HCT116 (cell line): ENCODE measurements at regions not wholly inside any gene's neighbourhood (a gene's known extent, or its start where the extent isn't known, plus 50 kb on each side); places are given as distances from the start of the nearest gene placed in this dataset.

Experiments used
- ATAC-seq: fragments of 200-7000 bp; cut with Tn5 transposase; 2 replicates; pipeline ENCODE4 v1.9.1; 2020; ENCODE audit warnings: mild to moderate bottlenecking, moderate library complexity
- BruUV-seq: library from RNA; stranded (reverse); fragments of 400-500 nt; replicated peaks from 2 replicates; lab custom pipeline; 2021; lab: Mats Ljungman, UMichigan
- CTCF ChIA-PET: fragments of 300-600 bp; sonication (Branson Sonifier 250); formaldehyde crosslinking; loops from one replicate; lab custom pipeline; 2021; ENCODE audit warnings: antibody characterized with exemption; lab: Charles Lee
- POLR2A ChIA-PET: fragments of 300-600, 350-600 bp; sonication (Branson Sonifier 250); formaldehyde crosslinking; loops from one replicate; lab custom pipeline; 2021; ENCODE audit warnings: antibody characterized with exemption; lab: Charles Lee
- RAD21 ChIA-PET, 2 experiments: fragments of 300-600 bp; sonication (Branson Sonifier 250); formaldehyde crosslinking; loops; one replicate each; lab custom pipeline; 2023; ENCODE audit warnings: low total read pairs in 2 of 2; ENCODE audit not compliant: uncharacterized antibody in 2 of 2, unreplicated experiment in 2 of 2, low non-redundant PET in 1 of 2; lab: Charles Lee
- DNase-seq: peaks from one replicate; pipeline ENCODE4 v3.0.0-alpha.2; 2010; ENCODE audit warnings: low read depth, low spot score
- H2AFZ ChIP-seq: fragments of 200-600 bp; shearing (Covaris generic), sonication (generic); 2 replicates; pipeline ENCODE4 v1.6.1; 2017; ENCODE audit warnings: low read depth, mixed run types, mixed read lengths, antibody characterized with exemption, low read length; ENCODE audit not compliant: poor library complexity, severe bottlenecking
- H3K27ac ChIP-seq: 2 replicates; pipeline ENCODE4 v1.5.1; 2012; ENCODE audit warnings: low read depth, low read length
- H3K27me3 ChIP-seq: fragments of 200-600 bp; sonication (generic); 2 replicates; pipeline ENCODE4 v1.6.1; 2016; ENCODE audit warnings: mixed run types, low read length, mixed read lengths; ENCODE audit not compliant: insufficient read depth
- H3K36me3 ChIP-seq, 2 experiments: fragments of 200-500 bp in 1 of 2; fragments of 200-600 bp in 1 of 2; sonication (Bioruptor generic) in 1 of 2; sonication (generic) in 1 of 2; 2 replicates each; pipeline versions ENCODE4 v1.5.1 to v1.6.1; 2014 to 2016; ENCODE audit warnings: low read length in 2 of 2, inconsistent platforms in 1 of 2, mixed read lengths in 1 of 2, mixed run types in 1 of 2; ENCODE audit not compliant: insufficient read depth in 2 of 2, control insufficient read depth in 1 of 2
- H3K4me1 ChIP-seq, 2 experiments: fragments of 200-600 bp in 1 of 2; sonication (generic) in 1 of 2; 2 replicates each; pipeline versions ENCODE4 v1.5.1 to v1.6.1; 2012 to 2017; ENCODE audit warnings: low read length in 2 of 2, inconsistent platforms in 1 of 2, mild to moderate bottlenecking in 1 of 2, mixed read lengths in 1 of 2, mixed run types in 1 of 2, moderate library complexity in 1 of 2; ENCODE audit not compliant: insufficient read depth in 2 of 2, control insufficient read depth in 1 of 2
- H3K4me2 ChIP-seq: fragments of 200-600 bp; sonication (generic); 2 replicates; pipeline ENCODE4 v1.6.1; 2017; ENCODE audit warnings: mixed run types, low read length, mixed read lengths
- H3K4me3 ChIP-seq, 2 experiments: fragments of 200-600 bp in 1 of 2; sonication (generic) in 1 of 2; replicated peaks in 1 of 2; 2 replicates each; pipeline ENCODE4 v1.5.1; 2011 to 2016; ENCODE audit warnings: low read length in 2 of 2, control low read depth in 1 of 2, low read depth in 1 of 2, mild to moderate bottlenecking in 1 of 2, mixed read lengths in 1 of 2, mixed run types in 1 of 2
- H3K79me2 ChIP-seq: fragments of 200-600 bp; sonication (generic); 2 replicates; pipeline ENCODE4 v1.6.1; 2017; ENCODE audit warnings: mild to moderate bottlenecking, mixed run types, low read length, moderate library complexity, mixed read lengths; ENCODE audit not compliant: insufficient read depth
- H3K9ac ChIP-seq: fragments of 200-600 bp; sonication (generic); 2 replicates; pipeline ENCODE4 v1.6.1; 2016; ENCODE audit warnings: low read length, mixed read lengths
- H3K9me2 ChIP-seq: fragments of 200-600 bp; sonication (generic), shearing (Covaris generic); 2 replicates; pipeline ENCODE4 v1.6.1; 2017; ENCODE audit warnings: mixed run types, mild to moderate bottlenecking, moderate library complexity; ENCODE audit not compliant: insufficient read depth
- H3K9me3 ChIP-seq, 2 experiments: fragments of 200-500 bp in 1 of 2; fragments of 200-600 bp in 1 of 2; sonication (Bioruptor generic) in 1 of 2; sonication (generic) in 1 of 2; 2 replicates each; pipeline ENCODE4 v1.6.1; 2014 to 2017; ENCODE audit warnings: low read length in 2 of 2, mixed read lengths in 2 of 2, inconsistent platforms in 1 of 2, low read depth in 1 of 2, mild to moderate bottlenecking in 1 of 2, mixed run types in 1 of 2, moderate library complexity in 1 of 2; ENCODE audit not compliant: control insufficient read depth in 1 of 2, insufficient read depth in 1 of 2
- H4K20me1 ChIP-seq: fragments of 200-600 bp; sonication (generic), shearing (Covaris generic); 2 replicates; pipeline ENCODE4 v1.6.1; 2017; ENCODE audit warnings: mixed run types, mild to moderate bottlenecking, moderate library complexity; ENCODE audit not compliant: insufficient read depth
- CBX3 ChIP-seq: IDR thresholded peaks from 2 replicates; pipeline ENCODE4 v1.6.1; 2012; ENCODE audit warnings: low read depth
- CTCF ChIP-seq, 3 experiments: fragments of 200-600 bp in 1 of 3; sonication (generic) in 1 of 3; IDR thresholded peaks in 2 of 3; conservative IDR thresholded peaks in 1 of 3; 2 replicates each; pipeline ENCODE4 v1.5.1; 2012 to 2017; ENCODE audit warnings: low read depth in 2 of 3, low read length in 2 of 3, antibody characterized with exemption in 1 of 3, borderline replicate concordance in 1 of 3, control low read depth in 1 of 3, mild to moderate bottlenecking in 1 of 3, mixed read lengths in 1 of 3, mixed run types in 1 of 3, moderate library complexity in 1 of 3; ENCODE audit not compliant: insufficient read depth in 1 of 3
- EGR1 ChIP-seq: IDR thresholded peaks from 2 replicates; pipeline ENCODE4 v1.6.1; 2012; ENCODE audit warnings: low read depth
- ELF1 ChIP-seq: IDR thresholded peaks from 2 replicates; pipeline ENCODE4 v1.6.1; 2012; ENCODE audit warnings: low read depth, borderline replicate concordance
- EZH2 ChIP-seq: fragments of 200-600 bp; sonication (generic); IDR thresholded peaks from 2 replicates; pipeline ENCODE4 v1.6.1; 2017; ENCODE audit warnings: antibody characterized with exemption, mixed run types
- EZH2phosphoT487 ChIP-seq: fragments of 200-600 bp; IDR thresholded peaks from 2 replicates; pipeline ENCODE4 v1.6.1; 2018; ENCODE audit warnings: antibody characterized with exemption, borderline replicate concordance
- JUND ChIP-seq: IDR thresholded peaks from 2 replicates; pipeline ENCODE4 v1.6.1; 2012
- MAX ChIP-seq: IDR thresholded peaks from 2 replicates; pipeline ENCODE4 v1.6.1; 2012
- POLR2A ChIP-seq: IDR thresholded peaks from 2 replicates; pipeline ENCODE4 v1.7.0; 2011; ENCODE audit warnings: borderline replicate concordance; ENCODE audit not compliant: insufficient read depth, insufficient read length; ENCODE audit errors: extremely low read depth
- RAD21 ChIP-seq: IDR thresholded peaks from 2 replicates; pipeline ENCODE4 v1.6.1; 2012; ENCODE audit warnings: low read depth, mild to moderate bottlenecking
- SIN3A ChIP-seq: IDR thresholded peaks from 2 replicates; pipeline ENCODE4 v1.6.1; 2012; ENCODE audit warnings: low read depth
- SP1 ChIP-seq: IDR thresholded peaks from 2 replicates; pipeline ENCODE4 v1.6.1; 2012; ENCODE audit warnings: low read depth
- TCF7L2 ChIP-seq: IDR thresholded peaks from 2 replicates; pipeline ENCODE4 v1.7.0; 2011; ENCODE audit warnings: borderline replicate concordance, inconsistent platforms; ENCODE audit not compliant: insufficient read depth, insufficient read length; ENCODE audit errors: extremely low read depth
- YY1 ChIP-seq: IDR thresholded peaks from 2 replicates; pipeline ENCODE4 v1.6.1; 2011; ENCODE audit warnings: low read length, low read depth, moderate library complexity, mild to moderate bottlenecking; ENCODE audit not compliant: insufficient replicate concordance; ENCODE audit errors: extremely low read depth
- ZBTB33 ChIP-seq: IDR thresholded peaks from 2 replicates; pipeline ENCODE4 v1.6.1; 2011; ENCODE audit warnings: mild to moderate bottlenecking, low read length, moderate library complexity; ENCODE audit not compliant: insufficient replicate concordance; ENCODE audit errors: extremely low read depth
- ZNF274 ChIP-seq: fragments of 200-500 bp; sonication (Bioruptor generic); IDR thresholded peaks from 2 replicates; pipeline ENCODE4 v1.6.1; 2014; ENCODE audit warnings: mild to moderate bottlenecking, low read depth, low read length, inconsistent platforms
- intact Hi-C: fragments of 100-400 bp; cut with micrococcal nuclease; formaldehyde crosslinking; loops from 2 replicates; pipeline ENCODE4 v1.10.0; 2022

- no peak for TF ChIP-seq CTCF (IDR thresholded peaks at IDR 0.05 in 2 of 3, conservative IDR thresholded peaks at IDR 0.05 in 1 of 3; ENCODE audit: borderline replicate concordance in 1 of 3, insufficient read depth in 1 of 3, low read depth in 2 of 3, low read length in 2 of 3)
- no peak for TF ChIP-seq MAX
- TF ChIP-seq ELF1: no peak
- no peak for TF ChIP-seq EGR1
Observed at GRCh38 chr2:139098961-139099360, 318.8 kb upstream of the NXPH2 start (continued).

GRCh38 chr2:139083121-139083520, 302.9 kb upstream of the NXPH2 start:
- Histone ChIP-seq H3K27me3 (no peaks in the 10 kb centered on the region), H3K79me2 (no peaks in the 10 kb centered on the region), H4K20me1 (no peaks in the 10 kb centered on the region), H3K9ac (no peak overlapping the region), H3K4me2 (no peak overlapping the region), H3K27ac (no peak overlapping the region), H2AFZ (no peak overlapping the region), H3K36me3 (no peaks in the 10 kb centered on the region), H3K9me2 (no peaks in the 10 kb centered on the region), H3K4me1 (no peaks in the 10 kb centered on the region), H3K4me3 (no peak overlapping the region), H3K9me3 (no peaks in the 10 kb centered on the region)
- intact Hi-C loops: no loop called here
- POLR2A ChIA-PET: no interaction called here
- no TSS peak for BruUV-seq
- DNase-seq: no peak
- no peak for ATAC-seq
- RAD21 ChIA-PET: no interaction called here
- CTCF ChIA-PET: no interaction called here
- no peak for TF ChIP-seq SP1
- TF ChIP-seq CBX3: no peak
- TF ChIP-seq SIN3A: no peak
- no peak for TF ChIP-seq RAD21
- no peak for TF ChIP-seq ZBTB33
- TF ChIP-seq ZNF274: no peak
- TF ChIP-seq CTCF (IDR thresholded peaks at IDR 0.05 in 2 of 3, conservative IDR thresholded peaks at IDR 0.05 in 1 of 3; ENCODE audit: borderline replicate concordance in 1 of 3, insufficient read depth in 1 of 3, low read depth in 2 of 3, low read length in 2 of 3): no peak
- no peak for TF ChIP-seq POLR2A
- no peak for TF ChIP-seq YY1
- TF ChIP-seq EZH2phosphoT487: no peak
- TF ChIP-seq EGR1: no peak
- TF ChIP-seq TCF7L2: no peak
- no peak for TF ChIP-seq JUND
- no peak for TF ChIP-seq MAX
- TF ChIP-seq EZH2: no peak
